Stimulated activated naive B cell treated with anti-CD40 and anti-IgM and Interleukin-4, amounts not matched to agents 10 μg/mL and 1 μg/mL and 100 μg/mL, for 72 hours (primary cell): ENCODE measurements at regions not wholly inside any gene's neighbourhood (a gene's known extent, or its start where the extent isn't known, plus 50 kb on each side); places are given as distances from the start of the nearest gene placed in this dataset.

ENCODE experiments used
- ATAC-seq, 2 donors: fragments of 150-1000 bp; cut with Tn5 transposase; replicated peaks; 2 replicates each; pipeline ENCODE4 v1.10.0; 2021; ENCODE audit warnings: moderate library complexity in 1 of 2
- DNase-seq: peaks from one replicate; pipeline ENCODE4 v3.0.0; 2021
- H3K27ac Mint-ChIP-seq: one replicate; pipeline ENCODE4 v1.8.0; 2022; ENCODE audit warnings: mild to moderate bottlenecking, mixed read lengths
- H3K27me3 Mint-ChIP-seq, 2 donors: one replicate each; pipeline ENCODE4 v1.8.0; 2022; ENCODE audit warnings: mixed read lengths in 2 of 2
- H3K36me3 Mint-ChIP-seq, 2 donors: one replicate each; pipeline ENCODE4 v1.8.0; 2022; ENCODE audit warnings: mixed read lengths in 2 of 2, mild to moderate bottlenecking in 1 of 2
- H3K4me1 Mint-ChIP-seq, 2 donors: one replicate each; pipeline ENCODE4 v1.8.0; 2022; ENCODE audit warnings: mixed read lengths in 2 of 2, mild to moderate bottlenecking in 1 of 2
- H3K4me3 Mint-ChIP-seq, 2 donors: one replicate each; pipeline ENCODE4 v1.8.0; 2022; ENCODE audit warnings: mild to moderate bottlenecking in 2 of 2, mixed read lengths in 2 of 2, moderate library complexity in 1 of 2
- H3K9me3 Mint-ChIP-seq, 2 donors: one replicate each; pipeline ENCODE4 v1.8.0; 2022; ENCODE audit warnings: mixed read lengths in 2 of 2, mild to moderate bottlenecking in 1 of 2

- Mint-ChIP-seq H3K27ac (no peak overlapping the region), H3K27me3 (no peaks in the 10 kb centered on the region), H3K9me3 (peaks cover 0 to 2% of the 10 kb centered on the region in 2 donors), H3K36me3 (no peaks in the 10 kb centered on the region), H3K4me3 (no peak overlapping the region), H3K4me1 (peaks cover 11 to 14% of the 10 kb centered on the region in 2 donors)
- no peak for DNase-seq
- no peak for ATAC-seq
Observed at GRCh38 chr13:40197936-40198595, 468.4 kb downstream of the FOXO1 start.

DNA sequence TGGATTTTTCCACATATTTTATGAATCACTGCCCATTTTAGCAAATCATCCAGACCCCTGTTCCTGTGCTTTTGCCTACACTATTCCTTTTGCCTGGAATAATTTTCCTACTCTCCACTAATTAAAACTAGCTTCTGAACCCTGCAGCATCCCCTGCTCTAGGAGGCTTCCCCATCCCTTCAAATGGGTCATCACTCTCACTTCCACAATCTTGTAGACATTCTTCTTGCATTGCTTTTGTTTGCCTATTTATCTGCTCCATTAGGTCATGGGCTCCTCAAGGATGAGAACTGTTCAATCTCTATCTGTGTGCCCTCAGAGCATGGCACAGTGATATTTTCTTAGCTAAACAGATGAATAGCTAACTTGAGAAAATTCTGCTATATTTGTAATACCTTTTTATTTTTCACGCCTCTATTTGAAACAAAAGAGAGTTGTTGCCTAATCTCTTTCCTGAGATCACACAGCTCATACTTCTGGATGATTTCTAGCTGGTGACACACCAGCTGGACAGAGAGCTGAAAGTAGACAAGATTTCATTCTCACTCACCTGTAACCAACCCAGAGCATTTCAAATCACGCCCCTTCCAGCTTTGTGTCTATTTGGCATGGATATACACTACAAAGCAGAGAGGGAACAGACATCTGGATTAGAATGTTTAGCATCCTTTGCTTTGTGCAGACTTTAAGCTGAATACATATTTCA lies 466.0 kb downstream of the FOXO1 start:
- H3K4me1 Mint-ChIP-seq: peaks cover 31 to 33% of the 10 kb centered on the region in 2 donors
- peaks cover 6 to 8% of the 10 kb centered on the region in 2 donors for H3K9me3 Mint-ChIP-seq
- H3K36me3 Mint-ChIP-seq: peaks cover 6 to 14% of the 10 kb centered on the region in 2 donors
- H3K27me3 Mint-ChIP-seq: no peaks in the 10 kb centered on the region
- H3K27ac Mint-ChIP-seq: no peak overlapping the region
- no peak for DNase-seq
- ATAC-seq: peak; percentile 65 to 77
- no peak overlapping the region for H3K4me3 Mint-ChIP-seq

DNA sequence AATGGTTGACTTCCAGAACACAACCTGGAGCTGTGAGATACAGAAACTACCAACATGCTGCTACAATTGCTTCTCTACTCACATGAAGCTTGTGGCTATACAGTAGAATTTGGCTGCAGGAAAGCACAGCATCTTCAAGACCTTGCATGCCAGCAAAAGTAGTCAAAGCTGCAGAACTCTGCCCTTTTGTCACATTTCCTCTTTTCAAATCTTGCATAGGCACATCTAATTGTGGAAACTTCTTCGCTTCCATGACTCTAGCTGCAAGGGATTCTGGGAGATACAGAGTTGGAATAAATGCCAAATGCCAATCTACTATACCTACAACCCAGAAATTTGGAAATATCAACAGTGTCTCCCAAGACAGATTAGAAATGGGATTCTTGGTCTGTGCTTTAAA lies 462.2 kb downstream of the FOXO1 start:
- Mint-ChIP-seq H3K9me3 (peaks cover 9 to 11% of the 10 kb centered on the region in 2 donors), H3K27me3 (no peaks in the 10 kb centered on the region), H3K4me1 (peaks cover 59 to 68% of the 10 kb centered on the region in 2 donors), H3K36me3 (peaks cover 14 to 22% of the 10 kb centered on the region in 2 donors), H3K27ac (peak overlapping the region; percentile 65), H3K4me3 (no peak overlapping the region)
- no peak for DNase-seq
- ATAC-seq: no peak

- DNase-seq: no peak
- ATAC-seq: no peak
- Mint-ChIP-seq H3K36me3 (peaks cover 14 to 22% of the 10 kb centered on the region in 2 donors), H3K27me3 (no peaks in the 10 kb centered on the region), H3K27ac (peak overlapping the region; percentile 99), H3K9me3 (peaks cover 9 to 10% of the 10 kb centered on the region in 2 donors), H3K4me3 (peak overlapping the region; percentile 16 to 22), H3K4me1 (peaks cover 51 to 60% of the 10 kb centered on the region in 2 donors)
Observed at GRCh38 chr13:40205771-40206240, 460.6 kb downstream of the FOXO1 start.

GRCh38 chr13:40206241-40207000 lies 460.0 kb downstream of the FOXO1 start:
- H3K36me3 Mint-ChIP-seq: peaks cover 14 to 22% of the 10 kb centered on the region in 2 donors
- DNase-seq (peak; percentile 61), ATAC-seq (peak; percentile 75 to 84)
- peaks cover 52 to 62% of the 10 kb centered on the region in 2 donors for H3K4me1 Mint-ChIP-seq
- H3K9me3 Mint-ChIP-seq: peaks cover 9 to 10% of the 10 kb centered on the region in 2 donors
- peak overlapping the region; percentile 59 to 66 for H3K4me3 Mint-ChIP-seq
- no peaks in the 10 kb centered on the region for H3K27me3 Mint-ChIP-seq
- H3K27ac Mint-ChIP-seq: peak overlapping the region; percentile 99

DNA sequence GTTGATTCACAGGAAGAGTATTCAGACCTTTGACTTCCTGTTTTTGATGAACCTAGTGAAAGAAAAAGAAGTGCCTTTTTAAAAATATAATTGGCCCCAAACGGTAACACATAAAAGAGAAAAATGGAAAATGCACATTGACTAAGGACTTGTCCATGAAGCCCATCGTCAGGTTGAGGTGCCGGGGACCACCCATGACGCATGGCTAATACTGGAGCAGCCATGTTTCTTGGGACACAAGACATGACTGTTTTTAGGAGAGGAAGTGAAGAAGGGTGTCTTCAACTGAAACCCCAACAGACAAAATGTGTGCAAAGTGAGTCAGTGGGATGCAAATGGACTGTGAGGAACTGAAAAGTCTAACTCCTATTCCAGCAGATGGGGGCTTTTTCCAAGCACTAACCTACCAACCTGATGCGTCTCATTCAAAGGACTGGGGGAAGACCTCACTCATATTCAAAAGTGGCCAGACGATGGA lies 459.4 kb downstream of the FOXO1 start:
- Mint-ChIP-seq H3K9me3 (peaks cover 10 to 12% of the 10 kb centered on the region in 2 donors), H3K36me3 (peaks cover 14 to 22% of the 10 kb centered on the region in 2 donors), H3K27ac (peak overlapping the region; percentile 99), H3K4me1 (peaks cover 55 to 65% of the 10 kb centered on the region in 2 donors), H3K4me3 (peak overlapping the region; percentile 59 to 66), H3K27me3 (no peaks in the 10 kb centered on the region)
- DNase-seq: peak; percentile 74
- peak; percentile 83 to 84 for ATAC-seq

DNA sequence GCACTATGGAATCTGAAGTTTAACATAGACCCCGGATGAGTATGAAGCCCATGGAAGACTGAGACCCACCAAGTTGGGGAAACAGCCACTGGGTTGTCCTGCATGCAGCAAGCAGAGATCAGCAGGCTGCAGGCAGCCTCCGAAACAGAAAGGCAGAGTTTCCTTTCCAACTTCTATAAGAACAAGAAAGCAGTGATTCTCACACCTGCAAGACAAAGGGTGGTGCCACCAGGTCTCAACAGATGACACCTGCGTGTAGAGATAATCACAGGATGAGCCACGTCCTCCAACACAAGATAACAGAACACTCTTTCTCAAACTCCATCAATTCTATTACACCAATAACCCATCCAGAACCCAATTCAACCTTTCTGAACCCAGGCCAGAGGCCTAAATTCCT lies 457.9 kb downstream of the FOXO1 start:
- Mint-ChIP-seq H3K27ac (peak overlapping the region; percentile 40), H3K9me3 (peaks cover 12% of the 10 kb centered on the region in 2 donors), H3K4me1 (peaks cover 52 to 59% of the 10 kb centered on the region in 2 donors), H3K27me3 (no peaks in the 10 kb centered on the region), H3K36me3 (peaks cover 14 to 18% of the 10 kb centered on the region in 2 donors), H3K4me3 (no peak overlapping the region)
- DNase-seq: no peak
- ATAC-seq: no peak

GRCh38 chr13:40210865-40211585 lies 455.4 kb downstream of the FOXO1 start:
- Mint-ChIP-seq H3K36me3 (peaks cover 1 to 2% of the 10 kb centered on the region in 2 donors), H3K4me1 (peaks cover 41 to 46% of the 10 kb centered on the region in 2 donors), H3K9me3 (peaks cover 4 to 6% of the 10 kb centered on the region in 2 donors), H3K27me3 (no peaks in the 10 kb centered on the region), H3K27ac (no peak overlapping the region), H3K4me3 (no peak overlapping the region)
- no peak for DNase-seq
- ATAC-seq: no peak

DNA sequence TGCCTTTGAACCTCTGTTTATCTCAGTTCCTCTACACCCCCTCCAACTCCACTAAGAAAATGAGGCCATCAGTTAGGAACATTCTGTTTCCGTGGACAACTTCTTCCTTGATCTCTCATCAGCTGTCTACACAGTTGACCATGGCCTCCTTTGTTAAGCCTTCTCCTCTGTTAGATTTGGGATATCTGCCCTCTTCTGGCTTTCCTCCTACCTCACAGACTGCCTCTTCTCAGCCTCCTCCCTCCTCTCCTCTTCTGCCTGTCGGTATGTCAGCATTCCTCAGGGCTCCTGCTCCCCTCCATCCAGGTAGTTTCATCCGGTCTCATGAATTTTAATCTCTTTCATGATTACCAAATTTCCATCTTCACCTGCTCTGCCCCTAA lies 454.9 kb downstream of the FOXO1 start:
- Mint-ChIP-seq H3K27ac (no peak overlapping the region), H3K4me3 (no peak overlapping the region), H3K36me3 (peaks cover 0 to under 1% of the 10 kb centered on the region in 2 donors)

DNA sequence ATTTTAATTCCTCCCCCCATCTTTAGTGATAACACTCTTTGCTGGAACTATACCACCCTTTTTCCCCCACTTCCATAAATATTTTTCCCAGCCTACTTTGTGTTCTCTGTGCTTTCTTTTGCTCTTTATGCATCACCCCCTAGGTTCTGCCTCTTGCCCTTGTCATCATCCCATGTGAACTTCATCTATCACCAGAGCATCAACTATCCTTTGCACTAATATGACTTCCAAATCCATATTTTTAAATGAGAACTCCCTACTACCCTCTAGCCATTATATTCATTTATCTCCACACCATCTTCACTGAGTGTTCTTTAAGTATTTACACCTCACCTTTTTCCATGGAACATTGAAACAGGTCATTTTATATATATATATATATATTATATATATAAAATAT lies 452.7 kb downstream of the FOXO1 start:
- DNase-seq (no peak), ATAC-seq (no peak)
- Mint-ChIP-seq H3K27ac (no peak overlapping the region), H3K4me3 (no peak overlapping the region), H3K9me3 (peaks cover 4 to 9% of the 10 kb centered on the region in 2 donors), H3K4me1 (peaks cover 33 to 44% of the 10 kb centered on the region in 2 donors), H3K27me3 (no peaks in the 10 kb centered on the region), H3K36me3 (peaks cover 2 to 7% of the 10 kb centered on the region in 2 donors)

More for the DNA sequence above, 454.9 kb downstream of the FOXO1 start:
- no peak for DNase-seq
- Mint-ChIP-seq H3K4me1 (peaks cover 41 to 46% of the 10 kb centered on the region in 2 donors), H3K27me3 (no peaks in the 10 kb centered on the region), H3K9me3 (peaks cover 4 to 6% of the 10 kb centered on the region in 2 donors)
- ATAC-seq: no peak

GRCh38 chr13:40215311-40215710 lies 451.1 kb downstream of the FOXO1 start:
- peak overlapping the region; percentile 49 for H3K27ac Mint-ChIP-seq
- DNase-seq: no peak

DNA sequence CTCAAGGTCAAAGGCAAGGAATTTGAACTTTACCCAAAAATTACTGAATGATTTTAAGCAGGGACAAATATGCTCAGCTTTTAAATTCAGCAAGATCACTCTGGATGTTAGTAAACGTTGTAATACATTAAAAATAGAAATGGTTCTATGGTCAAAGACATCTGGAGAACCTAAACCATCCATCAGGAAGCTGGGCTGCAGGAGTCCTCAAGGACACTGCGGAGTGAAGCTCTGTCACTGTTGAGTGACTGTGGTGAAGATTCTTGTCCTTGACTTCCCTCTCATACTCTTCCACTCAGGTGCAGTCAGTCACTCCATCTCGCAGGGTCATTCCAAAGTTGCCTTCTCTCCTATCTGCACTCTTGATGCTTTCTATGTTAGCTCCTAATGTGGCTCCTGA lies 450.7 kb downstream of the FOXO1 start:
- Mint-ChIP-seq H3K27ac (no peak overlapping the region), H3K4me1 (peaks cover 34 to 45% of the 10 kb centered on the region in 2 donors), H3K36me3 (peaks cover 2 to 7% of the 10 kb centered on the region in 2 donors), H3K9me3 (peaks cover 4 to 12% of the 10 kb centered on the region in 2 donors), H3K27me3 (no peaks in the 10 kb centered on the region), H3K4me3 (no peak overlapping the region)
- DNase-seq: no peak
- ATAC-seq: no peak

More at GRCh38 chr13:40215311-40215710, 451.1 kb downstream of the FOXO1 start:
- ATAC-seq: peak; percentile 68 to 75
- Mint-ChIP-seq H3K27me3 (no peaks in the 10 kb centered on the region), H3K36me3 (peaks cover 2 to 7% of the 10 kb centered on the region in 2 donors), H3K4me1 (peaks cover 34 to 43% of the 10 kb centered on the region in 2 donors), H3K4me3 (no peak overlapping the region), H3K9me3 (peaks cover 4 to 12% of the 10 kb centered on the region in 2 donors)

- H3K27me3 Mint-ChIP-seq: no peaks in the 10 kb centered on the region
- peaks cover 2 to 7% of the 10 kb centered on the region in 2 donors for H3K36me3 Mint-ChIP-seq
- DNase-seq: no peak
- H3K4me1 Mint-ChIP-seq: peaks cover 38 to 58% of the 10 kb centered on the region in 2 donors
- no peak overlapping the region for H3K27ac Mint-ChIP-seq
- ATAC-seq: peak; percentile 53 to 59
- H3K9me3 Mint-ChIP-seq: peaks cover 4 to 9% of the 10 kb centered on the region in 2 donors
- no peak overlapping the region for H3K4me3 Mint-ChIP-seq
Observed at GRCh38 chr13:40217675-40218074, 448.8 kb downstream of the FOXO1 start.
